ENCODE measurements at regions not wholly inside any gene's neighbourhood (a gene's known extent, or its start where the extent isn't known, plus 50 kb on each side); places are given as distances from the start of the nearest gene placed in this dataset.
"Not testable (repeated sequence)": the region's sequence is repeated elsewhere in the genome, so short reads cannot be mapped to it uniquely, and the experiment has no call there.

DNA sequence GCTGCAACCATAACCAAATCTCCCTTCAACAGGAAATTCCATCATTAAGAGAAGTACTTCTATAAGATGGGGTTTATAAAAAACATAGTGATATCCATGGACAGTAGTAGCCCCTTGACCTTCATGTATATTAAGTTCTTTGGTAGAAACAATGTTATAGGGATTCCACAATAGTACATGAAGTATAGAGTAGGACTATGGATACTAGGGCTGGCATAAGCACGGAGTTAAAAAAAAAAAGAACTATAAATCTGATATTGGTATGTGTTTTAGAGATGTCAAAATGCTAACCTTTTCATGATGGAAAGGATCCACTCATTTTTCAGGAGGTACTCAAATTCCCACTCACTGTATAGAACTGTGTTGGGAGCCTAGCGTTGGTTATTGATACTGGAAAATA is 337.6 kb downstream of the FGF10 start:
- TF ChIP-seq, protein P1, sequence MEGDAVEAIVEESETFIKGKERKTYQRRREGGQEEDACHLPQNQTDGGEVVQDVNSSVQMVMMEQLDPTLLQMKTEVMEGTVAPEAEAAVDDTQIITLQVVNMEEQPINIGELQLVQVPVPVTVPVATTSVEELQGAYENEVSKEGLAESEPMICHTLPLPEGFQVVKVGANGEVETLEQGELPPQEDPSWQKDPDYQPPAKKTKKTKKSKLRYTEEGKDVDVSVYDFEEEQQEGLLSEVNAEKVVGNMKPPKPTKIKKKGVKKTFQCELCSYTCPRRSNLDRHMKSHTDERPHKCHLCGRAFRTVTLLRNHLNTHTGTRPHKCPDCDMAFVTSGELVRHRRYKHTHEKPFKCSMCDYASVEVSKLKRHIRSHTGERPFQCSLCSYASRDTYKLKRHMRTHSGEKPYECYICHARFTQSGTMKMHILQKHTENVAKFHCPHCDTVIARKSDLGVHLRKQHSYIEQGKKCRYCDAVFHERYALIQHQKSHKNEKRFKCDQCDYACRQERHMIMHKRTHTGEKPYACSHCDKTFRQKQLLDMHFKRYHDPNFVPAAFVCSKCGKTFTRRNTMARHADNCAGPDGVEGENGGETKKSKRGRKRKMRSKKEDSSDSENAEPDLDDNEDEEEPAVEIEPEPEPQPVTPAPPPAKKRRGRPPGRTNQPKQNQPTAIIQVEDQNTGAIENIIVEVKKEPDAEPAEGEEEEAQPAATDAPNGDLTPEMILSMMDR (conservative IDR thresholded peaks at IDR 0.05; ENCODE audit: low read depth, low read length): no peak
- H3K4me3 ChIP-seq (ENCODE audit: low read depth, low read length): no peak overlapping the region
- no peak for DNase-seq (ENCODE audit: low read depth)

DNA sequence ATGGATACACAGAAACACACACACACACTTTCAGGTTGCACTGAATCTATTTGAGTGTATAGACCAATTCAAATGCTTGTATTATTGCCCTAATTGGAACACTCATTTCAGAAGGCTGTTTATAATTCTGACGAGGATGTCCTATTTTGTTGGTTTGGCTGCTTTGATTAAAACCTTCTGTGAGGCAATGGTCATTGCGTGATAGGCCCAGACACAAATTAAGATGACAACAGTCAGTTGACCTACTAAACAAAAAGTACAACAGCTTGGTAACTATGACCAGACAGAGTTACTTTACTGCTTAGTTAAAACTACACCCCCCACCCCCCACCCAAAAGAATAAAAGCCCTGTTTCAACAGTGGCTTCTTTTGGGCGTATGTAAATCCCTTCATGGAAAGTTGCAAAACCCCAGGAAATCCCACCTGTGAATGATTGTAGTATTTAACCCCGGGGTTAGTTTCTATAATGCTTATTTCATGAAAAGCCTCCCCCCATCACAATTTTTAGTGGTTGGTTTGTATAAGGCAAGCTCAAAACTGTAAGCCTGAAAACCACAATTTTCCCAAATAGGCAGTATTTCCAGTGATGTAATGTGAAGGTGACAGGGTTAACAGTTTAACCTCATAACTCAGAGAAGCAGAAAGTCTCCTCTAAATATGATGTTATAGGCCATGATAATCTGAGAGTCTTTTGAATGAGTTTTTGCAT is 340.8 kb downstream of the FGF10 start:
- H3K4me3 ChIP-seq (ENCODE audit: low read depth, low read length): no peak overlapping the region
- DNase-seq (ENCODE audit: low read depth): no peak
- TF ChIP-seq, protein P1 (conservative IDR thresholded peaks at IDR 0.05; ENCODE audit: low read depth, low read length): no peak

DNA sequence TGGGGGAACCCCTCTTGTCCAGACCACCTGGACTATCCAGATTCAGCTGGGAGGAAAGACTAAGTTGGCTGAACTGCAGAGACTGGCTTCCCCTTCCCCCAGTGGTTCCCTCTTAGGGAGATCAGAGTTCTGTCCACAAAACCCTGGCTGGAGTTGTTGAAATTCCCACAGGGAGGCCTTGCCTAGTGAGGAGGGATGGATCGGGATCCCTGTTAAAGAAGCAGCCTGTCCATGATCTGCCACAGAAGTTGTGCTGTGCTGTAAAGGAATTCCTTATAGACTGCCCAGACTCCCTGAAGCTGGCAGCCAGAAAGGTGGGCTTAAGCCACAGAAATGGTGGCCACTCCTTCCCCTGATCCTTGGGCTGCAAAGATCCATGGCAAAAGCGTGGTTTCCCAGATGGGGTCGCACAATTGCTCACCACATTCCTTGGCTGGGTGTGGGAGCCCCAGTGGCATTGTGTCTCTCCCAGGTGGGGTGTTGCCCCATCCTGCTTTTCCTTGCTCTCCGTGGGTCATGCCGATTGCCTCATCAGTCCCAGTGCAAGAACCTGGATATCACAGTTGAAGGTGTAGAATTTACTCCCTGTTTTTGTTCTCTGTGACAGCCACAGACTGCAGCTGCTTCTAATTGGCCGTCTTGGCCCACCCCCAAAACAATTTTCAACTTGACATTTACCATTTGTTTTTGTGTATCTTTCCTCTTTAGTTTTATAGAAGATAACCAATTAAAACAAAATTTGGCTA is 342.4 kb downstream of the FGF10 start:
- DNase-seq (ENCODE audit: low read depth): no peak
- TF ChIP-seq, protein P1 (conservative IDR thresholded peaks at IDR 0.05; ENCODE audit: low read depth, low read length): no peak
- no peak overlapping the region for H3K4me3 ChIP-seq (ENCODE audit: low read depth, low read length)

DNA sequence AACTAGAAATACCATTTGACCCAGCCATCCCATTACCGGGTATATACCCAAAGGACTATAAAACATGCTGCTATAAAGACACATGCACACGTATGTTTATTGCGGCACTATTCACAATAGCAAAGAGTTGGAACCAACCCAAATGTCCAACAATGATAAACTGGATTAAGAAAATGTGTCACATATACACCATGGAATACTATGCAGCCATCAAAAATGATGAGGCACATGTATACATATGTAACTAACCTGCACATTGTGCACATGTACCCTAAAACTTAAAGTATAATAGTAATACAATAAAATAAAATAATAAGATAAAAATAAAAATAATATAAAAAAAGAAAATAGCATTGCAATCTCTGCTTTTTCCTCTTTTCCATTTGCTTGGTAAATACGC is 344.7 kb downstream of the FGF10 start:
- H3K4me3 ChIP-seq (ENCODE audit: low read depth, low read length); DNase-seq (ENCODE audit: low read depth): not testable (repeated sequence)

DNA sequence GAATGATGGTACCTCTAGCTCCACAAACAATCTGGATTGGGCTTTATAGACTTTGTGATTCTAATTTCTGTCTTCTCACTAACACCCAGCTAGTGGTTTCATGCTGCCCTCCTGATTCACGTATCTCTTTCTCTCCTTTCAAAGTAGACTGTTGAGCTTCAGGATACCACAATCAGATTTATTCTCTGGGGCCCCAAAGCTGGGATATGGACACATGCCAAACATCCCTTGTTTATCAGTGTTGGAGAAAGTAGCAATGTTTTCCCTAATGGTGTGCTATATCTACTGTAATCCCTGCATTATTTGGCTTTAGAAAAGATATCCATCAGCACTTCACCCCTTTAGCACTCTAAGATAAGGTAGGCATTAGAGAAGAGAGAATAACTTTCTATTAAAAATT is 361.0 kb downstream of the FGF10 start:
- no peak for DNase-seq (ENCODE audit: low read depth)
- no peak overlapping the region for H3K4me3 ChIP-seq (ENCODE audit: low read depth, low read length)
- TF ChIP-seq, protein P1 (conservative IDR thresholded peaks at IDR 0.05; ENCODE audit: low read depth, low read length): no peak

DNA sequence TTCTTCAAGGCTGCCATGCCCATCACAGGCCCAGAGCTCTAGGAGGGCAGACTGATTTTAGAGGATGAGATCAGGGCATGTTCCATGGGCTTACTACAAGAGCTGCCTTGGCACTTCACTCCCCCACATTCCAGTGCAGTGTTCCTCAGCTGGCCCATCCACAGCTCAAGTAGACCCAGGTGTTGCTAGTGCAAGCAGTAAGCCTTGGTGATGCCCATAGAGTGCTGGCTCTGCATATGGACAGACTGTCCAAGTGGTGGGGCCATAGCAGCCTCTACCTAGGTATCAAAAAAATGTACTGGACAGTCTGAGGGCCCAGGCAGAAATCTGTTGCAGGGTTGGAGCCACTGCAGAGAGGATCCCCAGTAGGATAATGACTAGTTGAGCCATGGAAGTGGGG is 366.6 kb downstream of the FGF10 start:
- no peak overlapping the region for H3K4me3 ChIP-seq (ENCODE audit: low read depth, low read length)
- DNase-seq (ENCODE audit: low read depth): no peak
- TF ChIP-seq, protein P1 (conservative IDR thresholded peaks at IDR 0.05; ENCODE audit: low read depth, low read length): no peak

DNA sequence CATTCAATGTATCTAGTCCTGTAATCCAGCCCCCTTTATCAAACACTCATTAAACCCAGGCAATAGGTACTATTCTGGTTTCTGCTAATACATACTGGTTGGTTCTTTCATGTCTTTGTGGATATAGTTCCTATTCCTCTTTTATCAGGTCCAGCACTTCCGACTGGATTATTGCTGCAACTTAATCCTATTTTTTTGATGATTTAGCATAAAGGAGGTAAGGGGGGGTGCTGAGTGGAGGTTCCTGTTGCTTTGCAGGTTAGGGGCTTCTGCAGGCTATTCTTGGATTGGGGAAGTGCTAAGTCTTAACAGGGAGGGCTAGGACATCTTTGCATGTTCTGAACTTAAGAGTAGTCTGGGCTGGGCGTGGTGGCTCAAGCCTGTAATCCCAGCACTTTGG is 377.7 kb downstream of the FGF10 start:
- H3K4me3 ChIP-seq (ENCODE audit: low read depth, low read length): no peak overlapping the region
- TF ChIP-seq, protein P1 (conservative IDR thresholded peaks at IDR 0.05; ENCODE audit: low read depth, low read length): no peak
- DNase-seq (ENCODE audit: low read depth): no peak
